Testis (tissue), 2 donors: ENCODE measurements at regions not wholly inside any gene's neighbourhood (a gene's known extent, or its start where the extent isn't known, plus 50 kb on each side); places are given as distances from the start of the nearest gene placed in this dataset.

Experiments used
- CTCF ChIP-seq, 3 experiments: fragments of 450-650 bp in 2 of 3; fragments of 200-600 bp in 1 of 3; sonication (generic) in 1 of 3; IDR thresholded peaks; one replicate each; pipeline ENCODE4 v1.5.1; 2016 to 2019; ENCODE audit warnings: antibody characterized with exemption in 3 of 3, mild to moderate bottlenecking in 2 of 3, moderate library complexity in 1 of 3
- POLR2A ChIP-seq: fragments of 450-650 bp; IDR thresholded peaks from one replicate; pipeline ENCODE4 v1.6.1; 2017; ENCODE audit warnings: antibody characterized with exemption, mild to moderate bottlenecking, moderate library complexity

GRCh38 chr18:55102958-55103456, 143.7 kb upstream of the CCDC68 start:
- TF ChIP-seq POLR2A, result no peak
- TF ChIP-seq CTCF (IDR thresholded peaks at IDR 0.05), result no peak
